Loucy (cell line): ENCODE measurements at regions not wholly inside any gene's neighbourhood (a gene's known extent, or its start where the extent isn't known, plus 50 kb on each side); places are given as distances from the start of the nearest gene placed in this dataset.
A peak's percentile ranks its signal among the peaks of the same experiment; 100 is the strongest.

ENCODE experiments used
- H2AFZ ChIP-seq: fragments of 200-600 bp; sonication (generic); 2 replicates; pipeline ENCODE4 v1.6.0; 2016; ENCODE audit warnings: antibody characterized with exemption, mild to moderate bottlenecking, low read length, moderate library complexity
- H3F3A ChIP-seq: fragments of 200-600 bp; 2 replicates; pipeline ENCODE4 v1.6.0; 2016; ENCODE audit warnings: antibody characterized with exemption, low read depth, mild to moderate bottlenecking
- H3K27me3 ChIP-seq: fragments of 200-600 bp; sonication (generic); 2 replicates; pipeline ENCODE4 v1.6.1; 2014; ENCODE audit warnings: low read length, mild to moderate bottlenecking; ENCODE audit not compliant: insufficient read depth, poor library complexity, severe bottlenecking
- H3K36me3 ChIP-seq: fragments of 200-600 bp; sonication (generic); 2 replicates; pipeline ENCODE4 v1.6.1; 2016; ENCODE audit warnings: low read length; ENCODE audit not compliant: insufficient read depth
- H3K4me1 ChIP-seq: fragments of 200-600 bp; sonication (generic); 2 replicates; pipeline ENCODE4 v1.5.1; 2014; ENCODE audit warnings: low read length, mild to moderate bottlenecking; ENCODE audit not compliant: insufficient read depth, poor library complexity, severe bottlenecking
- H3K4me2 ChIP-seq: fragments of 200-600 bp; sonication (generic); 2 replicates; pipeline ENCODE4 v1.6.0; 2014; ENCODE audit warnings: antibody characterized with exemption, low read length, low read depth, mild to moderate bottlenecking; ENCODE audit not compliant: poor library complexity, severe bottlenecking
- H3K4me3 ChIP-seq: fragments of 200-600 bp; sonication (generic); 2 replicates; pipeline ENCODE4 v1.5.1; 2014; ENCODE audit warnings: low read length, mild to moderate bottlenecking, mixed read lengths; ENCODE audit not compliant: poor library complexity, severe bottlenecking
- H3K79me2 ChIP-seq: fragments of 200-600 bp; sonication (generic); 2 replicates; pipeline ENCODE4 v1.6.1; 2014; ENCODE audit warnings: low read length; ENCODE audit not compliant: insufficient read depth
- H3K9ac ChIP-seq: fragments of 200-600 bp; sonication (generic); 2 replicates; pipeline ENCODE4 v1.6.0; 2014; ENCODE audit warnings: mild to moderate bottlenecking, low read depth, low read length, moderate library complexity; ENCODE audit not compliant: poor library complexity, severe bottlenecking
- H3K9me2 ChIP-seq: fragments of 200-600 bp; sonication (generic); replicated peaks from 2 replicates; pipeline ENCODE4 v1.6.1; 2016; ENCODE audit warnings: low read depth, low read length, mixed read lengths
- H3K9me3 ChIP-seq: fragments of 200-600 bp; sonication (generic); 2 replicates; pipeline ENCODE4 v1.6.1; 2014; ENCODE audit warnings: mild to moderate bottlenecking, antibody characterized with exemption, low read length, low read depth; ENCODE audit not compliant: insufficient read depth
- H4K20me1 ChIP-seq: fragments of 200-600 bp; sonication (generic); 2 replicates; pipeline ENCODE4 v1.6.0; 2014; ENCODE audit warnings: antibody characterized with exemption, low read length, mild to moderate bottlenecking; ENCODE audit not compliant: insufficient read depth, poor library complexity, severe bottlenecking
- CTCF ChIP-seq: fragments of 200-600 bp; sonication (generic); conservative IDR thresholded peaks from 2 replicates; pipeline ENCODE4 v1.5.1; 2014; ENCODE audit warnings: mild to moderate bottlenecking, antibody characterized with exemption, low read length
- EZH2phosphoT487 ChIP-seq: fragments of 200-600 bp; IDR thresholded peaks from 2 replicates; pipeline ENCODE4 v1.6.1; 2018; ENCODE audit warnings: antibody characterized with exemption, mild to moderate bottlenecking, moderate library complexity, borderline replicate concordance

GRCh38 chr20:40738976-40739375 lies 49.9 kb upstream of the MAFB start:
- H3K36me3 ChIP-seq: no peaks in the 10 kb centered on the region

DNA sequence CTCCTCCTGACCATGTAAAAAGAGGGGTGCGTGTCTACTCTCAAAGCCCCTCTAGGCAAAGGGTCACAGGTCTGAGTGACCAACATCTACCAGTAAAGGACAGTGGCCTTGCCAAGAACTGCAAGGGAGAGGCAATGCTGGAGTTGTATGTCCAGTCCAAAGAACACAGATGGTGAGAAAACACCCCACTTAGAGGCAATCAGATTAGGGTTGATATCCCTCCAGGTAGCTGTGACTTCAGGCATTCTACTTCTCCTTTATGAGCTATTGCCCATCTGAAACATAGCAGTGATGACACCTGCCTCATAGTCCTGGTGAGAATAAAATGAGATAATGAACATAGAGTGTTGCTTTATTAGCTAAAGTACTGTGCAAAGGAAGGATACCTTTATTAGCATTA lies 50.8 kb upstream of the MAFB start:
- Histone ChIP-seq H3K9me2 (no peaks in the 10 kb centered on the region), H3K27me3 (no peaks in the 10 kb centered on the region), H3K4me3 (no peak overlapping the region), H3K9me3 (no peaks in the 10 kb centered on the region), H2AFZ (no peak overlapping the region), H3K9ac (no peak overlapping the region), H3K79me2 (no peaks in the 10 kb centered on the region), H3F3A (no peaks in the 10 kb centered on the region), H3K4me2 (no peak overlapping the region), H4K20me1 (no peaks in the 10 kb centered on the region), H3K4me1 (peaks cover 6% of the 10 kb centered on the region), H3K36me3 (no peaks in the 10 kb centered on the region)
- TF ChIP-seq CTCF (no peak), EZH2phosphoT487 (no peak)

More at GRCh38 chr20:40738976-40739375, 49.9 kb upstream of the MAFB start:
- no peaks in the 10 kb centered on the region for H4K20me1 ChIP-seq
- no peak overlapping the region for H3K4me2 ChIP-seq
- no peaks in the 10 kb centered on the region for H3K79me2 ChIP-seq
- no peak for TF ChIP-seq CTCF
- TF ChIP-seq EZH2phosphoT487: no peak
- H3F3A ChIP-seq: no peaks in the 10 kb centered on the region
- H3K4me1 ChIP-seq: peaks cover 6% of the 10 kb centered on the region
- H3K9ac ChIP-seq: no peak overlapping the region
- no peaks in the 10 kb centered on the region for H3K27me3 ChIP-seq
- H3K4me3 ChIP-seq: no peak overlapping the region
- H2AFZ ChIP-seq: no peak overlapping the region
- H3K9me2 ChIP-seq: no peaks in the 10 kb centered on the region
- no peaks in the 10 kb centered on the region for H3K9me3 ChIP-seq

- Histone ChIP-seq H3K4me1 (peaks cover 6% of the 10 kb centered on the region), H3K9me2 (no peaks in the 10 kb centered on the region), H3K79me2 (no peaks in the 10 kb centered on the region), H3K36me3 (no peaks in the 10 kb centered on the region), H3K9me3 (no peaks in the 10 kb centered on the region), H3K9ac (no peak overlapping the region), H2AFZ (no peak overlapping the region), H3K4me3 (no peak overlapping the region), H3K27me3 (no peaks in the 10 kb centered on the region), H3F3A (no peaks in the 10 kb centered on the region), H3K4me2 (no peak overlapping the region), H4K20me1 (no peaks in the 10 kb centered on the region)
- TF ChIP-seq CTCF: peak; percentile 96
- TF ChIP-seq EZH2phosphoT487: no peak
Observed at GRCh38 chr20:40741507-40742106, 52.6 kb upstream of the MAFB start.
